DOHH2 (cell line): ENCODE measurements at regions not wholly inside any gene's neighbourhood (a gene's known extent, or its start where the extent isn't known, plus 50 kb on each side); places are given as distances from the start of the nearest gene placed in this dataset.

Source experiments
- EZH2phosphoT487 ChIP-seq: fragments of 200-600 bp; sonication (generic); IDR thresholded peaks from 2 replicates; pipeline ENCODE4 v1.6.1; 2017; ENCODE audit warnings: borderline replicate concordance, mild to moderate bottlenecking, antibody characterized with exemption, low read length, moderate library complexity, mixed read lengths
- TF ChIP-seq, protein P1 (sequence below): fragments of 200-600 bp; sonication (generic); IDR thresholded peaks from one replicate; pipeline ENCODE4 v1.5.1; 2014; ENCODE audit warnings: antibody characterized with exemption, mild to moderate bottlenecking, low read depth, low read length; ENCODE audit not compliant: poor library complexity, severe bottlenecking

DNA sequence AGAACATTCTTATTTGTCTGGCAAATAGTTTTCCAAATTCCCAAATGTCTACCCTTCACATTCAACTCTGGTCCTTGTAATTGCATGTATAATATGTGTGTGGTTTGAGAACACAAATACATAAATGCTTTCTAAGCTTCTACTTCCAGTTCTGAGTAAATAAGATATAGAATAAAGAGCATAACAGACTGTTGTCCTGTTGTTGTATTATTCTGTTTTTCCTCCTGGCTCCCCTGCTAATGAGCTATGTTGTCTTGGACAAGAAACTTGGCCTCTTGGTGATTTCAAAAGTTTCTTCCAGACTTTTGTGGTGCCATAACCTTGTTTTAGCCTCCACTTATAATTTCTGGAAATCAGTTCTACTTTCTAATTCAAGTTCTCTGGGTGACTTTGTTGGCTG is 75.3 kb upstream of the USP38 start:
- TF ChIP-seq, protein P1, sequence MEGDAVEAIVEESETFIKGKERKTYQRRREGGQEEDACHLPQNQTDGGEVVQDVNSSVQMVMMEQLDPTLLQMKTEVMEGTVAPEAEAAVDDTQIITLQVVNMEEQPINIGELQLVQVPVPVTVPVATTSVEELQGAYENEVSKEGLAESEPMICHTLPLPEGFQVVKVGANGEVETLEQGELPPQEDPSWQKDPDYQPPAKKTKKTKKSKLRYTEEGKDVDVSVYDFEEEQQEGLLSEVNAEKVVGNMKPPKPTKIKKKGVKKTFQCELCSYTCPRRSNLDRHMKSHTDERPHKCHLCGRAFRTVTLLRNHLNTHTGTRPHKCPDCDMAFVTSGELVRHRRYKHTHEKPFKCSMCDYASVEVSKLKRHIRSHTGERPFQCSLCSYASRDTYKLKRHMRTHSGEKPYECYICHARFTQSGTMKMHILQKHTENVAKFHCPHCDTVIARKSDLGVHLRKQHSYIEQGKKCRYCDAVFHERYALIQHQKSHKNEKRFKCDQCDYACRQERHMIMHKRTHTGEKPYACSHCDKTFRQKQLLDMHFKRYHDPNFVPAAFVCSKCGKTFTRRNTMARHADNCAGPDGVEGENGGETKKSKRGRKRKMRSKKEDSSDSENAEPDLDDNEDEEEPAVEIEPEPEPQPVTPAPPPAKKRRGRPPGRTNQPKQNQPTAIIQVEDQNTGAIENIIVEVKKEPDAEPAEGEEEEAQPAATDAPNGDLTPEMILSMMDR = no peak
- TF ChIP-seq EZH2phosphoT487 = no peak
